Osteoblast (primary cell): ENCODE measurements at regions not wholly inside any gene's neighbourhood (a gene's known extent, or its start where the extent isn't known, plus 50 kb on each side); places are given as distances from the start of the nearest gene placed in this dataset.

Experiments
- DNase-seq: peaks from one replicate; pipeline ENCODE4 v3.0.0; 2011; ENCODE audit warnings: low spot score, mixed read lengths; ENCODE audit not compliant: insufficient read length; ENCODE audit errors: missing footprints
- H2AFZ ChIP-seq: 2 replicates; pipeline ENCODE4 v1.6.0; 2011; ENCODE audit warnings: mild to moderate bottlenecking, low read length
- H3K27ac ChIP-seq: 2 replicates; pipeline ENCODE4 v1.5.1; 2011; ENCODE audit warnings: mild to moderate bottlenecking, low read depth, low read length, moderate library complexity
- H3K27me3 ChIP-seq: 2 replicates; pipeline ENCODE4 v1.6.0; 2012; ENCODE audit warnings: mild to moderate bottlenecking, control low read depth, inconsistent platforms, low read length, moderate library complexity; ENCODE audit not compliant: insufficient read depth
- H3K36me3 ChIP-seq: 2 replicates; pipeline ENCODE4 v1.5.1; 2011; ENCODE audit warnings: mild to moderate bottlenecking, low read length, control low read depth, moderate library complexity; ENCODE audit not compliant: insufficient read depth
- H3K4me1 ChIP-seq: 2 replicates; pipeline ENCODE4 v1.5.1; 2011; ENCODE audit warnings: mild to moderate bottlenecking, low read length, control low read depth, moderate library complexity; ENCODE audit not compliant: insufficient read depth
- H3K4me2 ChIP-seq: 2 replicates; pipeline ENCODE4 v1.6.0; 2011; ENCODE audit warnings: mild to moderate bottlenecking, low read length; ENCODE audit not compliant: insufficient read depth
- H3K4me3 ChIP-seq: fragments of 200-600 bp; sonication (generic); 3 replicates; pipeline ENCODE4 v1.5.1; 2012; ENCODE audit warnings: mild to moderate bottlenecking, low read length, inconsistent platforms; ENCODE audit not compliant: insufficient read depth
- H3K79me2 ChIP-seq: 2 replicates; pipeline ENCODE4 v1.6.0; 2012; ENCODE audit warnings: mild to moderate bottlenecking, low read length, control low read depth, inconsistent platforms; ENCODE audit not compliant: insufficient read depth
- H3K9me3 ChIP-seq: 2 replicates; pipeline ENCODE4 v1.5.1; 2011; ENCODE audit warnings: low read depth, low read length, control low read depth
- H4K20me1 ChIP-seq: 2 replicates; pipeline ENCODE4 v1.6.0; 2012; ENCODE audit warnings: mild to moderate bottlenecking, low read length, control low read depth; ENCODE audit not compliant: insufficient read depth
- CTCF ChIP-seq: IDR thresholded peaks from 2 replicates; pipeline ENCODE4 v1.5.1; 2011; ENCODE audit warnings: mild to moderate bottlenecking, low read depth, low read length, moderate library complexity; ENCODE audit errors: extremely low read depth

GRCh38 chr9:23194281-23194680 lies 631.8 kb downstream of the ELAVL2 start:
- no peak for TF ChIP-seq CTCF
- Histone ChIP-seq H3K4me2 (no peak overlapping the region), H2AFZ (no peak overlapping the region), H3K4me3 (no peak overlapping the region), H4K20me1 (no peaks in the 10 kb centered on the region), H3K4me1 (no peaks in the 10 kb centered on the region), H3K36me3 (no peaks in the 10 kb centered on the region), H3K79me2 (no peaks in the 10 kb centered on the region), H3K27ac (no peak overlapping the region), H3K9me3 (no peaks in the 10 kb centered on the region), H3K27me3 (no peaks in the 10 kb centered on the region)
- no peak for DNase-seq

GRCh38 chr9:23215688-23216087 lies 610.4 kb downstream of the ELAVL2 start:
- Histone ChIP-seq H4K20me1 (no peaks in the 10 kb centered on the region), H3K27ac (no peak overlapping the region), H2AFZ (no peak overlapping the region), H3K9me3 (peaks cover 2% of the 10 kb centered on the region), H3K79me2 (no peaks in the 10 kb centered on the region), H3K36me3 (no peaks in the 10 kb centered on the region), H3K4me2 (no peak overlapping the region), H3K4me1 (no peaks in the 10 kb centered on the region), H3K4me3 (no peak overlapping the region), H3K27me3 (no peaks in the 10 kb centered on the region)
- DNase-seq = no peak
- no peak for TF ChIP-seq CTCF

GRCh38 chr9:23219471-23219870 lies 606.6 kb downstream of the ELAVL2 start:
- no peaks in the 10 kb centered on the region for H4K20me1 ChIP-seq
- no peaks in the 10 kb centered on the region for H3K36me3 ChIP-seq
- TF ChIP-seq CTCF = no peak
- H3K27me3 ChIP-seq = no peaks in the 10 kb centered on the region
- DNase-seq = no peak
- no peaks in the 10 kb centered on the region for H3K4me1 ChIP-seq
- no peaks in the 10 kb centered on the region for H3K9me3 ChIP-seq
- H3K4me3 ChIP-seq = no peak overlapping the region
- H3K27ac ChIP-seq = no peak overlapping the region
- H3K4me2 ChIP-seq = no peak overlapping the region
- no peaks in the 10 kb centered on the region for H3K79me2 ChIP-seq
- H2AFZ ChIP-seq = no peak overlapping the region

GRCh38 chr9:23220171-23220570 lies 605.9 kb downstream of the ELAVL2 start:
- no peak for DNase-seq
- H3K27me3 ChIP-seq = no peaks in the 10 kb centered on the region
- TF ChIP-seq CTCF = no peak
- no peaks in the 10 kb centered on the region for H3K36me3 ChIP-seq
- no peak overlapping the region for H3K27ac ChIP-seq
- no peak overlapping the region for H2AFZ ChIP-seq
- H3K4me2 ChIP-seq = no peak overlapping the region
- no peaks in the 10 kb centered on the region for H4K20me1 ChIP-seq
- H3K9me3 ChIP-seq = no peaks in the 10 kb centered on the region
- no peaks in the 10 kb centered on the region for H3K4me1 ChIP-seq
- H3K4me3 ChIP-seq = no peak overlapping the region
- H3K79me2 ChIP-seq = no peaks in the 10 kb centered on the region
